Middle frontal gyrus (tissue), 1 donor: ENCODE measurements at regions not wholly inside any gene's neighbourhood (a gene's known extent, or its start where the extent isn't known, plus 50 kb on each side); places are given as distances from the start of the nearest gene placed in this dataset.

Source experiments
- DNase-seq: peaks from one replicate; pipeline ENCODE4 v3.0.0-alpha.2; 2015; ENCODE audit warnings: low spot score; ENCODE audit errors: extremely low spot score

GRCh38 chr16:85321509-85322271, 209.4 kb upstream of the CIBAR2 start:
- DNase-seq: peak; percentile 51

- no peak for DNase-seq
Observed at GRCh38 chr16:85323230-85323960, 211.1 kb upstream of the CIBAR2 start.

GRCh38 chr16:85323961-85324253, 211.6 kb upstream of the CIBAR2 start:
- DNase-seq: no peak

- DNase-seq: no peak
Observed at GRCh38 chr16:85324488-85324887, 212.2 kb upstream of the CIBAR2 start.

- DNase-seq: no peak
Observed at GRCh38 chr16:85326113-85326793, 214.0 kb upstream of the CIBAR2 start.

- no peak for DNase-seq
Observed at GRCh38 chr16:85326794-85327181, 214.5 kb upstream of the CIBAR2 start.

- DNase-seq: no peak
Observed at GRCh38 chr16:85327731-85328675, 215.7 kb upstream of the CIBAR2 start.

GRCh38 chr16:85328676-85329058, 216.4 kb upstream of the CIBAR2 start:
- no peak for DNase-seq

- DNase-seq: no peak
Observed at GRCh38 chr16:85329059-85329812, 217.0 kb upstream of the CIBAR2 start.

GRCh38 chr16:85330006-85330693, 217.9 kb upstream of the CIBAR2 start:
- DNase-seq: no peak

GRCh38 chr16:85330694-85331188, 218.5 kb upstream of the CIBAR2 start:
- no peak for DNase-seq

- DNase-seq: no peak
Observed at GRCh38 chr16:85331688-85332087, 219.4 kb upstream of the CIBAR2 start.

- DNase-seq: no peak
Observed at GRCh38 chr16:85332175-85332574, 219.9 kb upstream of the CIBAR2 start.

- no peak for DNase-seq
Observed at GRCh38 chr16:85333337-85333736, 221.1 kb upstream of the CIBAR2 start.

- DNase-seq: no peak
Observed at GRCh38 chr16:85333744-85334640, 221.7 kb upstream of the CIBAR2 start.

GRCh38 chr16:85334718-85335583, 222.7 kb upstream of the CIBAR2 start:
- DNase-seq: no peak

GRCh38 chr16:85335584-85336491, 223.6 kb upstream of the CIBAR2 start:
- no peak for DNase-seq
